Pancreas (tissue), 10 donors: ENCODE measurements at regions not wholly inside any gene's neighbourhood (a gene's known extent, or its start where the extent isn't known, plus 50 kb on each side); places are given as distances from the start of the nearest gene placed in this dataset.

Experiments
- ATAC-seq, 4 donors: fragments of 200-7000 bp; cut with Tn5 transposase; one replicate each; pipeline versions ENCODE4 v1.8.0 to v1.9.1; 2020; ENCODE audit warnings: mild to moderate bottlenecking in 4 of 4, moderate library complexity in 4 of 4
- DNase-seq, 6 donors: peaks; one replicate each; pipeline ENCODE4 v3.0.0-alpha.2; 2020
- FAIRE-seq: peaks from 2 replicates; lab custom pipeline; 2012; peaks lifted over from hg19 to GRCh38; lab: Jason Lieb, UNC
- H3K27ac ChIP-seq, 4 donors: fragments of 200-600 bp; sonication (generic); 1 replicate in 3 of 4; 2 replicates in 1 of 4; pipeline versions ENCODE4 v1.5.0 to v1.8.0; 2020
- H3K27me3 ChIP-seq, 4 donors: fragments of 200-600 bp; one replicate each; pipeline ENCODE4 v1.8.0; 2021
- H3K36me3 ChIP-seq, 3 donors: fragments of 200-600 bp; sonication (generic) in 1 of 3; one replicate each; pipeline versions ENCODE4 v1.5.0 to v1.8.0; 2020 to 2021
- H3K4me1 ChIP-seq, 3 donors: fragments of 200-600 bp; one replicate each; pipeline ENCODE4 v1.8.0; 2021
- H3K4me3 ChIP-seq, 4 donors: fragments of 200-600 bp; sonication (generic) in 2 of 4; one replicate each; pipeline versions ENCODE4 v1.5.0 to v1.8.0; 2020 to 2021
- H3K9me3 ChIP-seq, 4 donors: fragments of 200-600 bp; one replicate each; pipeline ENCODE4 v1.8.0; 2021
- CTCF ChIP-seq, 4 donors: fragments of 200-600 bp; sonication (generic) in 3 of 4; IDR thresholded peaks; one replicate each; pipeline versions ENCODE4 v1.5.0 to v1.8.0; 2021; ENCODE audit warnings: antibody characterized with exemption in 4 of 4
- WGBS, 2 donors: extraction: QIAGEN DNeasy Blood & Tissue Kit; methylation state at CpG; one replicate each; pipeline ENCODE4 v1.1.7; 2013; 5-methylcytosine and 5-hydroxymethylcytosine counted together
- intact Hi-C, 3 donors: fragments of 100-400 bp; cut with DNase I; formaldehyde crosslinking; loops; one replicate each; pipeline versions ENCODE4 v1.11.1 to v1.14.2; 2022
- donor health status: healthy with polysubstance abuse.
- donor health status: DM: no; HTN: no; CAD: no; lungs with moderate emphysema.
- donor health status: DM: no; HTN: no; CAD: no.
- donor health status: control.
- donor health status: control.
- donor health status: Bipolar disorder and iron deficiency.
- donor health status: DM: yes; HTN: yes; CAD: no.
- donor health status: DM: no; HTN: no; CAD: no.
- donor health status: DM: no; HTN: no; CAD: no.
- donor health status: DM: yes; HTN: yes; CAD: no.

- Histone ChIP-seq H3K4me1 (peaks cover 11 to 18% (median 12%) of the 10 kb centered on the region in 3 donors), H3K9me3 (no peaks in the 10 kb centered on the region), H3K27ac (no peak overlapping the region), H3K36me3 (no peaks in the 10 kb centered on the region), H3K4me3 (no peak overlapping the region), H3K27me3 (no peaks in the 10 kb centered on the region)
- FAIRE-seq, result no peak
- 54 to 56% methylated on average over 2 of the region's 2 CpGs for WGBS, 2 donors
- DNase-seq, result no peak
- no peak for ATAC-seq
- TF ChIP-seq CTCF (IDR thresholded peaks at IDR 0.05), result no peak
- intact Hi-C loops, result no loop called here
Observed at GRCh38 chr6:9403736-9404135, 968.4 kb upstream of the SLC35B3 start.

GRCh38 chr6:9401960-9402359, 966.6 kb upstream of the SLC35B3 start:
- no peaks in the 10 kb centered on the region for H3K9me3 ChIP-seq
- H3K36me3 ChIP-seq, result no peaks in the 10 kb centered on the region
- no peak for FAIRE-seq
- TF ChIP-seq CTCF (IDR thresholded peaks at IDR 0.05), result no peak
- H3K27me3 ChIP-seq, result no peaks in the 10 kb centered on the region
- intact Hi-C loops, result no loop called here
- H3K27ac ChIP-seq, result no peak overlapping the region
- no peak for DNase-seq
- H3K4me3 ChIP-seq, result no peak overlapping the region
- no peak for ATAC-seq
- WGBS, 2 donors, result 93 to 96% methylated on average over 1 of the region's 1 CpG
- H3K4me1 ChIP-seq, result peaks cover 16 to 24% (median 18%) of the 10 kb centered on the region in 3 donors

GRCh38 chr6:9399916-9400315, 964.6 kb upstream of the SLC35B3 start:
- Histone ChIP-seq H3K4me3 (no peak overlapping the region), H3K4me1 (peaks cover 16 to 24% (median 18%) of the 10 kb centered on the region in 3 donors), H3K27ac (peak overlapping the region in 2 of 4 donors; percentile 42 to 53), H3K27me3 (no peaks in the 10 kb centered on the region), H3K36me3 (no peaks in the 10 kb centered on the region), H3K9me3 (no peaks in the 10 kb centered on the region)
- WGBS, 2 donors, result 35 to 38% methylated on average over 5 of the region's 5 CpGs
- intact Hi-C loops, result no loop called here
- no peak for TF ChIP-seq CTCF (IDR thresholded peaks at IDR 0.05)
- ATAC-seq (peak; percentile 87 to 88 (median 87)), DNase-seq (peak in 3 of 6 donors; percentile 40 to 52 (median 41)), FAIRE-seq (no peak)

GRCh38 chr6:9398767-9399373, 963.5 kb upstream of the SLC35B3 start:
- Histone ChIP-seq H3K27me3 (no peaks in the 10 kb centered on the region), H3K9me3 (no peaks in the 10 kb centered on the region), H3K4me1 (peaks cover 16 to 24% (median 18%) of the 10 kb centered on the region in 3 donors), H3K36me3 (no peaks in the 10 kb centered on the region), H3K4me3 (no peak overlapping the region), H3K27ac (no peak overlapping the region)
- WGBS, 2 donors, result 58 to 63% methylated on average over 38 to 42 of the region's 42 CpGs
- DNase-seq (peak in 5 of 6 donors; percentile 16 to 55 (median 26)), FAIRE-seq (no peak), ATAC-seq (peak in 2 of 4 donors; percentile 5 to 9)
- intact Hi-C loops, result no loop called here
- TF ChIP-seq CTCF (IDR thresholded peaks at IDR 0.05), result no peak

- TF ChIP-seq CTCF (IDR thresholded peaks at IDR 0.05), result no peak
- Histone ChIP-seq H3K36me3 (no peaks in the 10 kb centered on the region), H3K4me3 (no peak overlapping the region), H3K27ac (peak overlapping the region in 1 of 4 donors; percentile 41), H3K9me3 (no peaks in the 10 kb centered on the region), H3K27me3 (no peaks in the 10 kb centered on the region), H3K4me1 (peaks cover 15 to 24% (median 16%) of the 10 kb centered on the region in 3 donors)
- FAIRE-seq (no peak), DNase-seq (peak; percentile 64 to 83 (median 74)), ATAC-seq (peak; percentile 90 to 94 (median 92))
- intact Hi-C loops, result no loop called here
- 54 to 55% methylated on average over 15 of the region's 15 CpGs for WGBS, 2 donors
Observed at GRCh38 chr6:9398071-9398766, 962.9 kb upstream of the SLC35B3 start.
